Choroid plexus epithelial cell (primary cell): ENCODE measurements at regions not wholly inside any gene's neighbourhood (a gene's known extent, or its start where the extent isn't known, plus 50 kb on each side); places are given as distances from the start of the nearest gene placed in this dataset.

Source experiments
- DNase-seq: peaks from one replicate; pipeline ENCODE4 v3.0.0-alpha.2; 2010; ENCODE audit warnings: low read depth
- H3K4me3 ChIP-seq: 2 replicates; pipeline ENCODE4 v1.5.1; 2011; ENCODE audit warnings: low read depth, mild to moderate bottlenecking, control low read depth, low read length, moderate library complexity
- CTCF ChIP-seq: conservative IDR thresholded peaks from 2 replicates; pipeline ENCODE4 v1.5.1; 2011; ENCODE audit warnings: low read depth, mild to moderate bottlenecking, control low read depth, inconsistent platforms, low read length, moderate library complexity

DNA sequence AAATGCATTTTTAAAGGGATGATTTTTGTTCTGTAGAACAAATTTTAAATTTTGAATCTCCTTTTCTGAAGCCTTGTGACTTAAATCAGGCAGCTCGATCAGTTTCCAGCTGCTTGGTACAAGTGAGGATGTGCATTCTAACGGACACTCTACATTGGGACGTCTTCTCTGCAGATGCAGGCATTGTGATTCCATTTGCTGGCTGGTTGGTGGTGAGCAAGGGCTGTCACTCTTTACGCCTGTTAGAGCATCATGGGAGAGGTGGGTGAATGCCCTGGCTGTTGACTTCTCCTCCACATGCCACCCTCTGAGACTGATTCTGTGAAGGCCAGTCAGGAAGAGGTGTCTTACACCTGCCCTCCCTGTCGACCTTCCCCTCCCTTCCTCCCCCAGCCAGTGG is 240.5 kb upstream of the RNF32 start:
- H3K4me3 ChIP-seq, result no peak overlapping the region
- DNase-seq, result no peak
- TF ChIP-seq CTCF, result no peak

GRCh38 chr7:156397249-156397648 is 243.3 kb upstream of the RNF32 start:
- no peak for DNase-seq
- no peak for TF ChIP-seq CTCF
- H3K4me3 ChIP-seq, result no peak overlapping the region

DNA sequence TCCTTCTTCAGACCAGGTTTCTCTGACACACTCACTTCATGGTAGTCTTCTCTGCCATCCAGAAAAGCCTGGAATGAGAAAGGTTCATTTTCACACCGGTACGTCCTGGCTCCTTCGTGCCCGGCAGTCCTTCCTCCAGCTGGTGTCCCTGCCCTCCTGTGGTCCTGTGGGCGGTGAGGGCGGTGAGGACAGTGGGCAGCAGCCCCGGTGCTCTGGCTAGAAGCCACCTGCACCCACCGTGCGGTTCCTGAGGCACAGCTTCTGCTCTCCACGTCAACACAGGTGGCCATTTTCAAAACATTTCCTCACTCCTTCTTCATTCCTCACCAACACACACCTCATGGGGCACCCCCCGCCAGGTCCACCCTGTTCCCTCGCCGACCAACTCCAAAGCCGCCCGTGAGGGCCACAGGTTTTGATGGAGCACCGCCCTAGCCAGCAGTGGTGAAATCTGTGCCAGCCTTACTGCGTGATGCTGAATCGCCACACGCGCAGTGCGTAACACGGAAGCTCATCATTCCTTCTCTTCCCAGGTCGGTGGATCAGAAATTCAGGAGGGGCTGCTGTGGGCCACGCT is 251.4 kb upstream of the RNF32 start:
- no peak for TF ChIP-seq CTCF
- H3K4me3 ChIP-seq, result no peak overlapping the region
- DNase-seq, result no peak

GRCh38 chr7:156386097-156386496 is 254.5 kb upstream of the RNF32 start:
- no peak for TF ChIP-seq CTCF
- no peak overlapping the region for H3K4me3 ChIP-seq
- DNase-seq, result no peak

GRCh38 chr7:156384706-156385105 is 255.9 kb upstream of the RNF32 start:
- TF ChIP-seq CTCF, result no peak
- no peak for DNase-seq
- no peak overlapping the region for H3K4me3 ChIP-seq

DNA sequence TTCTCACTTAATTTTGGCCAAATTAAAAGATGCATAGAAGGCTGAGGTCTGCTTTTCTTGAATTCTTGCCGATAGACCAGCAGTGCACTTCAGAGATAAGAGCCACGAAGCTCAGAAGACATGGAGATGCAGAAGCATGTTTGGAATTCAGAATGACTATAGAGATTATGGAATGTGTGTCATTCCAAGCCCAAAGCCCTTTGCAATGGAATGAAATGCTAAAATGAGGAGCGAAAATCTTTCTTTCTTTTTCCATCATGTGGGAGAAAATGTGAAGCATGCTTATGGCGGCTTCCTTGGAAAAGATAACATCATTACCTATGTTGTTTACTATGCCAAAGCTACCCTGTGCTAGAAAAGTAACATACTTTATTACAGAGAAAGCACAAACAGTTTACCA is 257.0 kb upstream of the RNF32 start:
- no peak for TF ChIP-seq CTCF
- H3K4me3 ChIP-seq, result no peak overlapping the region
- no peak for DNase-seq

GRCh38 chr7:156380261-156380660 is 260.3 kb upstream of the RNF32 start:
- no peak for TF ChIP-seq CTCF
- no peak overlapping the region for H3K4me3 ChIP-seq
- DNase-seq, result no peak
